Left ventricle myocardium superior (tissue), 1 donor: ENCODE measurements at regions not wholly inside any gene's neighbourhood (a gene's known extent, or its start where the extent isn't known, plus 50 kb on each side); places are given as distances from the start of the nearest gene placed in this dataset.

Source experiments
- ATAC-seq: fragments of 200-7000 bp; cut with Tn5 transposase; one replicate; pipeline ENCODE4 v1.9.1; 2020; ENCODE audit warnings: mild to moderate bottlenecking, moderate library complexity
- DNase-seq: peaks from one replicate; pipeline ENCODE4 v3.0.0-alpha.2; 2020
- intact Hi-C: fragments of 100-400 bp; cut with micrococcal nuclease; formaldehyde crosslinking; loops from one replicate; pipeline ENCODE4 v1.11.0; 2022
- donor health status: DM: no; HTN: yes; CAD: no; lungs with severe emphysema.

DNA sequence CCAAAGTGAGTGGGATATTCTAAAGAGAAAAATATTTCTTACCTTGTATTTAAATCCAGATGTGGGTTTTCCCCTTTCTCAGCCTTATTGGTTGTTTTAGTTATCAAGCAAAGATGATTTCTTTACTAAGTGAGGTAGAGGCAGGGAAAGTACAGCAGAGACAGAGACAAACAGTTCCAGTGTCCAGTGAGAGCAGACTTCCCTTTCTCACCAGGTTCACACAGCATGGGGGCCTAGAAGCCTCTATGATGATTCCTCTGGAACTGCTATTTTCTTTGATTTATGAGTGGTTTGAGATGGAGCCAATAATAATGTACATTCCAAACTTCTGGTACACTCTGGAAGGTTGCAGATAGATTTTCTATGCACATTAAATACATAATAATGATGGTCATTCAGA, 234.0 kb upstream of the MARCKS start:
- DNase-seq (no peak), ATAC-seq (no peak)
- intact Hi-C loops = no loop called here

DNA sequence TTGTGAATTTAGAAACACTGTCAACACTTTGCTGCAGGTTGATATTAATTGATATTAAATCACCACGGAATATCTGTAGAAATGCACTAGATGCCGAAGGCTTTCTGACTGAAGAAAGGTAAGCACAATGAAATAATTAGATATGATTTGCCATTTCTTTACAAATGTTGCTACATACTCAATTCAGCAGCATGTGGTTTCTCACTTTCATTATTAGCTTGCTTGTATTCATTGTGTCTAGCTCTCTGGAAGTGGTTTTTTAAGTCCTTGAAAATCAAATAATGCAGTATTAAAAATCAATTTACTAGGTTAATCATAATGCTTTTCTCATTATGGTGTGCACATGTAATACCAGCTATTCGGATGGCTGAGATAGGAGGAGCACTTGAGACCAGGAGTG, 231.3 kb upstream of the MARCKS start:
- ATAC-seq = no peak
- DNase-seq = no peak
- intact Hi-C loops = no loop called here

DNA sequence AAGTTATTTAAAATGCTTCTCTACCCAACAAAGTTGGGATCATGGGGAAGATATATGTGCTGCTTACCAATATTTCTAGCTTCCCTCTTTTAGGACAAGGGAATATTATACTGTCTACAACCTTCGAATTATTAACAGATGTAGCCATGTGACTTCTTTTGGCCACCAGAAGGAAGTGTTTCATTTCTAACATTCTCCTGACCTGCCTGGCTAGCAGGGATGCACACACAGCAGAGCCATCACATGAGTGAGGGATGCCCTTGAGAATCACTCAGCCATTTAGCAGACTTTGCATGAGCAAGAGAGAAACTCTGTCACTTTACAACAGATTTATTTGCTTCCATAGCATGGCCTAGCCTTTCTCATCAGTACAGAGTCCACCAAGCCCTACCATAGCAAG, 230.7 kb upstream of the MARCKS start:
- intact Hi-C loops = no loop called here
- no peak for ATAC-seq

DNA sequence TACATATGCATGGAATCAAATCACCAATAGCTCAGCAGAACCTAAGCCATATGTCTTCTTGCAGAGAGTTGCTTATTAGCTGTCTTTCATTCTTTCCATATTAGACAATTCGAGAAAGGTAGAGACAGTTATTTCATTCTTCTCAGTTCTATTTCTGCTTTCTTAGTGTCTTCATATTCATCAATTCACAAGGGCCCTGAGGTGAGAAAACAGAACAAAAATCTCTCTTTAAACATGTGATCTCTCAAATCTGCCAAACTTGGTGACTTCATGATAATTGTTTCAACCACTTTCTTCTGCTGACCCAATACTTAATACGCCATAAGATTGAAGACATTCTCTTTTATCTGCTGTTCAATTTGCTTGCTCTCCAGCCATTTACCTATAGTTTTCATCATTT, 229.7 kb upstream of the MARCKS start:
- DNase-seq (no peak), ATAC-seq (no peak)
- intact Hi-C loops = no loop called here

More for the DNA sequence above, 230.7 kb upstream of the MARCKS start:
- no peak for DNase-seq

DNA sequence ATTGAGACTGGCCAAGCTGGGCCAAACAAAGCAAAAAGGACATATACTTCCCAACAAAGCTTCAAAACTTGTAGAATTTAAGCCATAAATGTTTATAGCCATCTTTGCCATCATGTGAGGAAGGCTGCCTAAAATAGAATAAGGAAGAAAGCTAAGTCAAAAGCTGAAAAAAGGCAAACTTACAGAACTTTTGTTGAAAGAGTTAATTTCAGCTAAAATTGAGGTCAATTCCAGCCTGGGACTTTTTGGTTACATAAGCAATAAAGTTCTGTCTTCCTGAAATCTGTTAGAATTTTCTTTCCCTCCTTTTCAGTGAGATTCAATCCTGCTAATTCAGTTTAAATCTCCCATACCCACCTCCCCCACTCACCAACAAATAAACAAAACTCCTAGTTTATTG, 227.9 kb upstream of the MARCKS start:
- intact Hi-C loops = no loop called here
- ATAC-seq = no peak
- DNase-seq = no peak

DNA sequence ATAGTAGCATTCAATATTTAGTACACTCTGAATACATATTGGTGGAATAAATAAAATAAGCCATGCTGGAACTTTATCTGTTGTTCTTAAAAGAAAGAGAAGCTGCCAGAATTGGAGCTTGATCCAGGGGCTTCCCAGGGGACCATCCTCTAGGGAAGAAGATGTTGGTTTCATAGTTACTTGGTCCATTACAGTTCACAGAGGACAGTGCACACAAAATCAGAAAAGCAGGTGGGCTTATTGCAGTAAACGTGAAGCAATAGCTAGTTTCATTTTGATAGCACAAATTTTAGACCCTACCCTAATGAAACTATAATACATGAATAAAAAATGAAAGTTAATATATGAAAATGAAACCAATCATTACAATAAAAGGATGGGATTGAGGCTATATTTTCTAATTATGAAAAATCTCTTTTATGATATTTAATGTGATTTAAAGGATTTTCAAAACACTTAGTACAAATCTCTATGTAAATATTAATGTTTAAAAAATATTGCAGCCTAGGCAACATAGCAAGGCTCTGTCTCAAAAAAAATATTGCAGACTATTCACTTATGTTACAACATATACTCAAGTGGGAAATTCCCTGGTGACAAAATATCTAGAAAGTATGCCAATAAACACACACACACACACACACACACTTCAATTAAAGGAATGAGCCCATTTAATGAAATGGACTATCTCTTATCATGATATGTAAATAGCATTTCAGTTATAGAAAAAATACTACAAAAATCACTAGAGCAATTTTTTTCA, 227.0 kb upstream of the MARCKS start:
- no peak for ATAC-seq
- DNase-seq = no peak
- intact Hi-C loops = no loop called here

DNA sequence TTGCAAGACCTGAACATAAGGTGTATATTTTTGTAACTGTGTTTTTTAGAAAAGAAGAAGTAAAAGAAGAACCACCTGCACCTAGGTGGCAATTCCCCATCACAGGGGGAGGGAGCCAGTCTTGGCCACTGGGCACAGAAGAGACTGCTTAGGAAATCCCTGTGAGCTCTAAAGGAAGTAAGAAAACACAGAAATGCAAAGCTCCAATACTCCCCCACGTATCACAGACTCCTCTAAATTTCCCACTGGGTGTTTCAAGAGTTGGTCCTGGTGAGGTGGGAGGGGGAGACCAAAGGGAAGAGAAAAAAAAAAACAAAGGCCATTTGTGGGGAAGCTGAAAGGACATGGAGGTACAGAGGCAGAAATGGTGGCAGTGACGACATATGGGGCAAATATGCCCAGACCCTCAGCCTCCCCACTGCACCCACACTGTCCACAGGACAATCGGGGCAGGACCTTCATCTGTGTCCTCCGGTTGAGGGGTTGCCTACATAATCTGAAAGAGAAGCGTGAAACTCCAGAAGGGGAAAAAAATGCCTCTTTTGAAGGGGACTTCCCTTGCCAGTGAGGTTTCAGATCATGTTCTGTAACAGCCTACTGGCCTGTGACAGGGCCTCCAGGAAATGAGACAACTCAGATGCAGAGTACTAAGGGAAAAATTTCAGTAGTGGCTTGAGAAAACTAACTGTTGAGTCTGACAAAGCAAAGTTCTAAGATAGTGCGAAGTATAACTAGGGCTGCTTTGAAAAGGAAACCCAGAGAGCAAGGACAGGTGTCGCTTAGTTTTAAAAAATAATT, 226.2 kb upstream of the MARCKS start:
- intact Hi-C loops = no loop called here
- DNase-seq = no peak
- peak; percentile 76 for ATAC-seq

DNA sequence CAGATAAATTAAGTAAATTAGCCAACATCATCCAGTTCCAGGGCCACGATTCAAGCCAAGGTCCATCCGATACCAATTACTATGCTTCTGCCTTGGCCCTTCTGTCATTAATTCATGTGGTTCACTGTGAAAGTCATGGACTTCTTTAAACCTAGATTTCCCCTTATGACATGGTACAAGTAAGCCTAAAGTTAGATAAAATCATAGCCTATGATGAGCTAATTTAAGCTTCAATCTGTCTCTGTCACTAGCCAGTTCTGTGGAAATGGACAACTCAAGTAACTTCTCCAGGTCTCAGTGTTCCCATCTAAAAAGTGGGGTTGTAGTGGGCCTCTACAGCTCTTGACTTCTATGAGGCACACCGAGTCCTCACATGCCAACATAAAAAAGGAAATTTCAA, 225.5 kb upstream of the MARCKS start:
- intact Hi-C loops = no loop called here
- DNase-seq (no peak), ATAC-seq (no peak)

DNA sequence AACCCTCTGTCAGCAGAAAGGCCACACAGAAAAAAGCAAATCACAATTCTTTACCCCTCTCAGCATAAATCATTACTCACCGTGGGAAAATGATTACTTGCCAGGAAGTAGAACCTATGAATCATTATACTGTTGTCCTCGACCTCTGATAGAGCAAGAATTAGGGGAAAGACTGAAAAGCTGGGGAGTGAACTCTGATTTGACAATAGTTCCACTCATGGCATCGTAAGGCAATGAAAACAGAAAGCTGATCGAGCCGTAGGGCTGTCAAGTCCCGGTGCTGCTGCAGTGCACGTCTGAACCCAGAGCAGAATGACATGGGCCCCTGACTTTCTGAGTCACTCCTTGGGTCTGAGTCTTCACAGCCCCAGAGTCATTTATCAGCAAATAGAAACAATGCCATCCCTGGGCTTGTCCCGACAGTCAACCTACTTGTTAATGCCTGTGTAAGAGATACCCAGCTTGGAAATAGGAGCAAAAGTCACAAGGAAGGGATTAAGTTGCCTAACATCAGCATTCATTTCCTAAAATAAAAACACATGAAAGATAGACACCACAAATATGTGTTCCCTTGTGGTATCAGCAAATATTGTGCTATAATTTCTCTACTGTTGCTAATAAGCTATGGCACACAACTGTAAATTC, 224.8 kb upstream of the MARCKS start:
- intact Hi-C loops = no loop called here
- peak; percentile 67 for ATAC-seq
- DNase-seq = no peak

DNA sequence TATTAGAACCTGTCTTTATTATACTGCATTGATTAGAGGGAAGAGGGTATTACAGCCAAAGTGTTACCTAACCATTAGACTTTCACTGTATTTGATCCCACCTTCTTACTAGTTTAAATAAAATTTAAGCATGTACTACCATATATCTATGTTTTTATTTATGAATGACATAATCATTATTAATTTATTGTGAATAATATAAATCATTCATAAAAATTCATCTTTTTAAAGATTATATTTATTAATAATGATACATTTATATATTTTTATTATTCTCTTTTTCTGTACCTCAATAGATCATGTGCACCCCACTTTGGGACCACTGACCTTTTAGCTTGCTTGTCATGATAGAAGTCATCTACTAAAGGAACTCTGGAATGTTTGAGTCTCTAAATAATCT, 223.5 kb upstream of the MARCKS start:
- intact Hi-C loops = no loop called here
- ATAC-seq = no peak

DNA sequence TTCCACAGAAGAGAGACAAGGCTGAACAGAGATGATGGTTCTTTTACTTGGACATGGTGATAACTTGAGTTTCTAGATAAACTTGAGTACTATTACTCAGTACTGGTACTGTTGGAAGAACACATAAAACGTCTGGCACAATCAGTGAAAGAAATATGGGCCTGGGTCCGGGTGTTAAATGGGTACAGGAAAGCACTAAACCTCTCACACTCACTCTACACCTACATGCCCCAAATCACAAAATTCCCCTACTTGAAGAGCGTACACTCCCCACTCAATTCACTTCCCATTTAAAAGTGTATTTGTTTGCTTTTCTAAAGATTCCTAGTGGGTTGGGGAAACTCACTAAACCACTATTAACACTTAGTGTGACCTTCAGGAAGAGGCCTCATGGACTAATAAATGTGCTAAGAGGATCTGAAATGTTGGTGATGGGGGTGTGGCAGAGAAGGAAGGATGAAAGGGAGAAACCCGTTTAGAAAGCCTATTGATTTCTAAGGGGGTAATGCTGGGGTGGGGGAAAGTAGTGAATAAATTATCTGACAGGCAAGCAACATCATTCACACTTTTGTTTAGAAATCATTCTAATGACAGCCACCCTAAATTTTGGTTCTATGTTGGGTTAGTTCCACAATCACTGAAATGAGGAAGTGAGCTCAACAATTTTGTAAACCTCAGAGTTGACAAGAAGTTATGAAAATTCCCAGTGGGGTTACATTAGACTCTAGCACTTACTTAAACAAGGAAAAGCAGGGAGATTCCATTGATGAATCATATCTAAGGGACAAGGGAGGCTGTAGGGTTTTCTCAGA, 222.6 kb upstream of the MARCKS start:
- intact Hi-C loops = no loop called here
- ATAC-seq (no peak), DNase-seq (no peak)

More for the DNA sequence above, 223.5 kb upstream of the MARCKS start:
- no peak for DNase-seq

DNA sequence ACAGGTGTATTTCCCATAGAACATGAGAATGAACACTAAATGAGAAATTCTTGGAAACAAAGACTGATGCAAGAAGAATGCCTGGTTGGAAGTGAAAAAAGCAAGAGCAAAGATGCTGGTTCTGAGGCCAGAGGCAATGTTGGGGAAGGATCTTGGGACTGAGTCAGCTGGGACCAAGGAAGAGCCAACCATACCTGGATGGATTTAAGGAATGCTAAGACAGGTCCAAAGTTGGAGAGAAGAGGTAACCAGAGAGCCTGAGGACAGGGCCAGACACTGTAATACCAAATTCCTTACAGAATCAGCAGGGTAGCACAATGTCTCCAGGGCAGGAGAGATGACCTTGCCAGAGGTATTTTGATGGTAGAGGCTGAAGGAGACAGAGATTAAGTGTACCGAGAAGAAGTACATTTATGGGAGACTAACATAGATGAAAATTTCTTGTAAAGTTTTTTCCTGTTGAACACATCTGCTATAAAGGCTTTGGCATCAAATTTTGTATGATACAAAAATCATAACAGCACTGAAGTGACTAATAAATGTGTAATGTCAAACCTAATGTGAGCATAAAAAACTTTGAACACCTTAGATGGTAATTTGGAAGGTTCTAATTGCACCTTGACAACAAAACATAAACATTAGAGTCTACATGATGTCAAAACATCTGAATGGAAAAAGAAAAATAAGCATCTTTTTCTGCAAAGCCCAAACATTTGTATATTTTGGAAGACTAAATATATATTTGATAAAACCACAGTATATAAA, 221.7 kb upstream of the MARCKS start:
- DNase-seq (no peak), ATAC-seq (no peak)

DNA sequence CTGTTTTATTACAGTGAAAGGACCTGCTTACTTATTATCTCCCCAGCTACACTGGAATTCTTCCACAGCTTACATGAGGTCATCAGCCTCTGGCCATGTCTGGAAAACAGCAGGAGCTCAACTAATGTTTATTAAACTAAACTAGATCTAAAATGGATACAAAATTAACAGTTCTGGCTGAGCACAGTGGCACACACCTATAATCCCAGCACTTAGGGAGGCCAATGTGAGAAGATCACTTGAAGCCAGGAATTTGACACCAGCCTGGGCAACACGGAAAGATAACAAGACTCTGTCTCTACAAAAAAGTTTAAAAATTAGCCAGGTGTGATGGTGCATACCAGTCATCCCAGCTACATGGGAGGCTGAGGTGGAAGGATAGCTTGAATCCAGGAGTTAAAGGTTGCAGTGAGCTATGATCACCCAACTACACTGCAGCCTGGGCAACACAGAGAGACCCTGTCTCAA, 220.8 kb upstream of the MARCKS start:
- DNase-seq (no peak), ATAC-seq (no peak)
- intact Hi-C loops = no loop called here

More for the DNA sequence above, 221.7 kb upstream of the MARCKS start:
- intact Hi-C loops = no loop called here

DNA sequence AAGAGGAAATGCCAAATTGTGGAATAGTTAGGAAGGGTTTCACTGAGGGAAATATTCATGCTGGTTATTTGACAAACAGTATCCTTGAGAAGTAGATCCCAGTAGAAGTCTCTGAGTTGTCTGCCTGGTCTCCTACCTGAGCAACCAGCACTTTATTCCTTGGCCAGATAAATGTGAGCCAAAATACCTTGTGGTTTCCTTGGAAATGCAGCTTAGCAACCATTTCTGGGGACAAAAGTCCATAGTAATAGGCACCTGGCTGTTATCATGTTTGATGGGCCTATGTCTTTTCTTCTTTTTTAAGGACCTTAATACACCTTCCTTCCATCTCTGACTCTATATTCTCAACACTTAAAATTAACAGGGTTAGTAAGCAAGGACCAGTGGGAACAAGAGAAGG, 217.1 kb upstream of the MARCKS start:
- no peak for ATAC-seq
- no peak for DNase-seq

DNA sequence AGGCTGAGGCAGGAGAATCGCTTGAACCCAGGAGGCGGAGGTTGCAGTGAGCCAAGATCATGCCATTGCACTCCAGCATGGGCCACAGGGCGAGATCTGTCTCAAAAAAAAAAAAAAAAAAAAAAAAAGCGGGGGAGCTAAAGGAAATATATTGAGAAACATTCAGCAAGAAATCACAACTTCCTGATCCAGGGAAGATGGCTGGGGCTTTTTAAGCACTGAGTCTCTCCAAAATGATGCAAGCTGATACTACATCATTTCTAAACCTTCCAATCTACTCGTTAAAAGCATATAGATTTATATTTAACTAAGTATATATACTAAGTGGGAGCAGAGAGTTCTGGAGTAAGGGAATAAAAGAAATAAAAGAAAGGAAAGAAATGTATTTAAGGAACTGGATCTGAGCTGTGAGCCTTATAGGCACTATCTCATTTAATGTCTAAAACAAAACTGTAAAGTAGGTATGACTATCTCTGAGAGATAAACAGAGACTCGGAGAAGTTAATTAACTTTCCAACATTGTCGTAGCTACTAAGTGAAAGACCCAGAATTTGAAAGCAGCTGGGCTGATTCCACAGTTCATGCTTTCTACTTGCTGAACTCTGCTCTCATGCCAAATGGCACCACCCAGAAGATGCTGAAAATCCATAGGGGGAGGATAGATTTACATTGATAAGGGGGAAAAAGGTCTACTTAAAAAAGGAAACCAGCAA, 215.0 kb upstream of the MARCKS start:
- ATAC-seq (no peak), DNase-seq (no peak)
- intact Hi-C loops = no loop called here

More for the DNA sequence above, 217.1 kb upstream of the MARCKS start:
- intact Hi-C loops = no loop called here

DNA sequence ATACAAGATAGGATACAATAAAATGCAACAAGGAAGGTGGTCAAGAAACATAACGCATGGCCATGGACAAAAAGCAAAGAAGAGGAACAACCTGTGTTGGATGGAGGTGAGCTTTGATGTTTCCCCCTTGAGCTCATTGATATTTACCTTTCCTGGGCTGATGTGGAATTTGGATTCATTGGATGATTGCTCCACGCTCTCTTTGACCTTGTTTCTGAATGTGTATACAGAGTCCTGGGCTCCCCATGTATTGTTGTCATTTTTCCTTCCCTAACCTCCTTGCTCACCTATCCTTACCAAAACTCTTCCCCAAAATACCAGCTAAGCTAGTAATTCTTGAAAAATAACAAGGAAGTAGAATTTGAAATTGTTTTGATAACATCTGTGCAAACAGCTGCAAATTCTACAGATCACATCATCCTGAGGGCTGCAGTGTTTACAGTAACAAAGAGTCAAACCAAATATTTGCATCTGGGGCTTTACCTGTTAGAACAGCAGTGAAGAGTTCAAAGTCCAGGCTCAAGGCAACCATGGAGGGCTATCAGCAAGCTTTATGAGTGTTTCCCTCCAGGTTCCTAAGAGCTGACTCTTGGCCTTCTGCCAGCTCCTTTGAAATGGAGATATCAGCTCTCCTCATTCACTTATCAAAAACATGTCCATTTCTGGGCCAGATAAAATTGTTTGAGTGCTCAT, 214.3 kb upstream of the MARCKS start:
- intact Hi-C loops = no loop called here
- DNase-seq (no peak), ATAC-seq (peak; percentile 20)

DNA sequence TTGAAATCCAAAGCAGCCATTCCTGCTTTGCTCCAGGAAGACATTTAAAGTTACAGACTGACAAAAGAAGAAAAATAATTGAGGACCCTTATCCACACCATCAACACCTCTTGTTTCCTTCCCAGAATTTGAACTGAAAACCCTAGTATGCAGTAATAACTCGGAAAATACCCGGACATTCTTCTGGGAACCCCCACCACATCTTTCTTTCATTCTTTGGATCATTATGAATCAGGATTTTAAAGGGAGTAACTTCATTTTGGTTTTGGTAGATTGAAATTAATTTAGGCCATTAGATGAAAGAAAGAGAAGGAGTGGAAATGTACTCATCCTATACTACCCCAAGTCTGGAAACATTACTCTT, 213.8 kb upstream of the MARCKS start:
- ATAC-seq = no peak
- intact Hi-C loops = no loop called here
- no peak for DNase-seq
